K562 (cell line): ENCODE measurements at regions not wholly inside any gene's neighbourhood (a gene's known extent, or its start where the extent isn't known, plus 50 kb on each side); places are given as distances from the start of the nearest gene placed in this dataset.

ENCODE experiments used
- ATAC-seq: fragments of 200-7000 bp; cut with Tn5 transposase; 3 replicates; pipeline ENCODE4 v1.9.1; 2020; ENCODE audit warnings: moderate library complexity
- BruUV-seq: library from RNA; stranded (reverse); fragments of 400-500 nt; replicated peaks from 2 replicates; lab custom pipeline; 2021; lab: Mats Ljungman, UMichigan
- CTCF ChIA-PET: fragments of 300-600 bp; formaldehyde crosslinking; extraction: SDS; loops from one replicate; lab custom pipeline; 2021; ENCODE audit warnings: low intra/inter-chr PET ratio; lab: Yijun Ruan, JAX
- POLR2A ChIA-PET: fragments of 300-600, 350-650 bp; sonication (Branson Sonifier 250); formaldehyde crosslinking; extraction: SDS; loops from one replicate; lab custom pipeline; 2021; ENCODE audit warnings: antibody characterized with exemption, inconsistent platforms; lab: Yijun Ruan, JAX
- DNase-seq, 4 experiments: peaks; one replicate each; pipeline versions ENCODE4 v3.0.0 to v3.0.0-alpha.2; 2011 to 2018; ENCODE audit warnings: low spot score in 3 of 4, mixed read lengths in 3 of 4; ENCODE audit errors: extremely low read depth in 1 of 4
- FAIRE-seq: peaks from 2 replicates; lab custom pipeline; 2011; peaks lifted over from hg19 to GRCh38; lab: Jason Lieb, UNC
- H2AFZ ChIP-seq: 2 replicates; pipeline ENCODE4 v1.6.0; 2011; ENCODE audit warnings: low read depth, low read length, control low read depth, inconsistent platforms
- H3K27ac ChIP-seq: fragments of 200-600 bp; 3 replicates; pipeline ENCODE4 v1.8.0; 2011; ENCODE audit warnings: low read depth, mild to moderate bottlenecking, control low read depth, inconsistent platforms, low read length, moderate library complexity, mixed read lengths; ENCODE audit errors: extremely low read depth
- H3K27me3 ChIP-seq, 2 experiments: fragments of 300-600 bp in 1 of 2; 2 replicates in 1 of 2; 3 replicates in 1 of 2; pipeline versions ENCODE4 v1.6.0 to v1.8.0; 2011; ENCODE audit warnings: inconsistent platforms in 2 of 2, low read length in 2 of 2, mild to moderate bottlenecking in 1 of 2, mixed read lengths in 1 of 2, moderate library complexity in 1 of 2; ENCODE audit not compliant: control insufficient read depth in 2 of 2, insufficient read depth in 2 of 2
- H3K36me3 ChIP-seq: fragments of 300-600 bp; 3 replicates; pipeline ENCODE4 v1.8.0; 2011; ENCODE audit warnings: mild to moderate bottlenecking, low read length, inconsistent platforms; ENCODE audit not compliant: control insufficient read depth, insufficient read depth
- H3K4me1 ChIP-seq, 2 experiments: fragments of 200-600 bp in 1 of 2; replicated peaks in 1 of 2; 2 replicates in 1 of 2; 3 replicates in 1 of 2; pipeline versions ENCODE4 v1.5.1 to v1.8.0; 2011; ENCODE audit warnings: inconsistent platforms in 2 of 2, low read length in 2 of 2, mild to moderate bottlenecking in 1 of 2, mixed read lengths in 1 of 2, moderate library complexity in 1 of 2; ENCODE audit not compliant: control insufficient read depth in 2 of 2, insufficient read depth in 2 of 2
- H3K4me2 ChIP-seq: 2 replicates; pipeline ENCODE4 v1.6.1; 2011; ENCODE audit warnings: low read length, control low read depth, inconsistent platforms, mixed read lengths; ENCODE audit not compliant: insufficient read depth
- H3K4me3 ChIP-seq: fragments of 200-600 bp; sonication (generic), shearing (Covaris generic); 2 replicates; pipeline ENCODE4 v1.5.1; 2016; ENCODE audit warnings: control low read depth, inconsistent platforms
- H3K79me2 ChIP-seq: fragments of 200-600 bp; 3 replicates; pipeline ENCODE4 v1.8.0; 2011; ENCODE audit warnings: low read length, inconsistent platforms; ENCODE audit not compliant: control insufficient read depth, insufficient read depth
- H3K9ac ChIP-seq, 2 experiments: 2 replicates each; pipeline versions ENCODE4 v1.6.0 to v1.6.1; 2011; ENCODE audit warnings: low read depth in 2 of 2, low read length in 2 of 2, control low read depth in 1 of 2, inconsistent platforms in 1 of 2, mild to moderate bottlenecking in 1 of 2, mixed read lengths in 1 of 2; ENCODE audit not compliant: insufficient read depth in 1 of 2
- H3K9me1 ChIP-seq: one replicate; pipeline ENCODE4 v1.6.0; 2011; ENCODE audit warnings: inconsistent platforms, mild to moderate bottlenecking, low read length, moderate library complexity; ENCODE audit not compliant: control insufficient read depth, insufficient read depth
- H3K9me3 ChIP-seq: replicated peaks from 2 replicates; pipeline ENCODE4 v1.5.1; 2011; ENCODE audit warnings: low read depth, low read length, inconsistent platforms; ENCODE audit not compliant: control insufficient read depth, insufficient read depth
- H4K20me1 ChIP-seq: replicated peaks from 2 replicates; pipeline ENCODE4 v1.6.1; 2011; ENCODE audit warnings: low read length, inconsistent platforms, mixed read lengths; ENCODE audit not compliant: control insufficient read depth, insufficient read depth
- ATF3 ChIP-seq, 2 experiments: fragments of 450-650 bp in 1 of 2; sonication (generic) in 1 of 2; formaldehyde crosslinking in 1 of 2; IDR thresholded peaks in 1 of 2; conservative IDR thresholded peaks in 1 of 2; 2 replicates each; pipeline versions ENCODE4 v1.6.1 to v1.8.1; 2016 to 2023; ENCODE audit warnings: mild to moderate bottlenecking in 2 of 2, moderate library complexity in 2 of 2, inconsistent platforms in 1 of 2, missing genetic modification reagents in 1 of 2
- WGBS: fragments of 100-300 bp; shearing (Covaris generic); methylation state at CpG from one replicate; pipeline ENCODE4 v1.1.6; 2016; ENCODE audit warnings: low coverage, mixed read lengths; ENCODE audit not compliant: insufficient coverage; ENCODE audit errors: missing lambda C conversion rate; 5-methylcytosine and 5-hydroxymethylcytosine counted together
- in situ Hi-C: fragments of 300-500 bp; cut with MboI; formaldehyde crosslinking; loops from 4 replicates; pipeline ENCODE4 v1.15.0; 2018; ENCODE audit warnings: inconsistent platforms, mixed read lengths
- intact Hi-C: fragments of 100-400 bp; cut with micrococcal nuclease; formaldehyde crosslinking; loops from 2 replicates; pipeline ENCODE4 v1.14.2; 2022
- TF ChIP-seq, protein P1 (sequence below): fragments of 250-450 bp; sonication (Bioruptor Pico); IDR thresholded peaks from 2 replicates; pipeline ENCODE4 v1.8.0; 2022; ENCODE audit warnings: inconsistent platforms

DNA sequence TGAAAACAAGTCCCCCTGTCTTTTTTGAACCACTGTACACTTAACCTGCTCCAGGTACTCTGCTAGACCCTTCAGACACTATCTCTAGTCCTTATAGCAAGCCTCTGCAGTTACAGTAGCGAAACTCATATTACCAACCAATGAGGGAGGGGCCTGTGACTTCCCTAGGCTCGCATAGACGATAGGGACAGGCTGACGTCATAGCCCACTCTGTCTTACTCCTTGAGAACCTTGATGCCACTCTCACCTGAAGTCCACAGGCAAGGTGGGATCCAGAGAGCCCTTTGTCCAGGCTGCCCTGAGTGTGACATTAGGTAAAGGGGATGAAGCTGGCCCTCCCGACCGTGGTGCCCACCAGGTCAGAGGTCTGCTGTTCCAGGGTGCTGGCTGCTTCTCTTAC lies 65.3 kb downstream of the ACTBL2 start:
- ATAC-seq, result peak; percentile 48; the same call in 2 of the 3 replicates
- Histone ChIP-seq H3K27me3 (peaks cover 0 to 6% of the 10 kb centered on the region in 2 experiments; a peak in 4 of 5 replicates), H3K9me1 (no peaks in the 10 kb centered on the region), H3K36me3 (no peaks in the 10 kb centered on the region), H2AFZ (no peak overlapping the region), H3K4me3 (no peak overlapping the region), H3K9me3 (no peaks in the 10 kb centered on the region), H3K9ac (no peak overlapping the region), H3K4me1 (no peaks in the 10 kb centered on the region), H3K79me2 (no peaks in the 10 kb centered on the region), H3K4me2 (no peak overlapping the region), H4K20me1 (no peaks in the 10 kb centered on the region), H3K27ac (no peak overlapping the region)
- no TSS peak for BruUV-seq
- ChIA-PET CTCF (no interaction called here), POLR2A (no interaction called here)
- TF ChIP-seq, protein P1, sequence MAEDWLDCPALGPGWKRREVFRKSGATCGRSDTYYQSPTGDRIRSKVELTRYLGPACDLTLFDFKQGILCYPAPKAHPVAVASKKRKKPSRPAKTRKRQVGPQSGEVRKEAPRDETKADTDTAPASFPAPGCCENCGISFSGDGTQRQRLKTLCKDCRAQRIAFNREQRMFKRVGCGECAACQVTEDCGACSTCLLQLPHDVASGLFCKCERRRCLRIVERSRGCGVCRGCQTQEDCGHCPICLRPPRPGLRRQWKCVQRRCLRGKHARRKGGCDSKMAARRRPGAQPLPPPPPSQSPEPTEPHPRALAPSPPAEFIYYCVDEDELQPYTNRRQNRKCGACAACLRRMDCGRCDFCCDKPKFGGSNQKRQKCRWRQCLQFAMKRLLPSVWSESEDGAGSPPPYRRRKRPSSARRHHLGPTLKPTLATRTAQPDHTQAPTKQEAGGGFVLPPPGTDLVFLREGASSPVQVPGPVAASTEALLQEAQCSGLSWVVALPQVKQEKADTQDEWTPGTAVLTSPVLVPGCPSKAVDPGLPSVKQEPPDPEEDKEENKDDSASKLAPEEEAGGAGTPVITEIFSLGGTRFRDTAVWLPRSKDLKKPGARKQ (CRISPR knock-in tag), result no peak
- TF ChIP-seq ATF3 (IDR thresholded peaks at IDR 0.05) (peak; percentile 42), ATF3 (CRISPR knock-in tag; conservative IDR thresholded peaks at IDR 0.05) (no peak)
- WGBS, result 2% methylated on average over 6 of the region's 6 CpGs
- in situ Hi-C loops (no loop called here), intact Hi-C loops (no loop called here)
- DNase-seq, result no peak
- FAIRE-seq, result no peak
